ENCODE measurements at regions not wholly inside any gene's neighbourhood (a gene's known extent, or its start where the extent isn't known, plus 50 kb on each side); places are given as distances from the start of the nearest gene placed in this dataset.

DNA sequence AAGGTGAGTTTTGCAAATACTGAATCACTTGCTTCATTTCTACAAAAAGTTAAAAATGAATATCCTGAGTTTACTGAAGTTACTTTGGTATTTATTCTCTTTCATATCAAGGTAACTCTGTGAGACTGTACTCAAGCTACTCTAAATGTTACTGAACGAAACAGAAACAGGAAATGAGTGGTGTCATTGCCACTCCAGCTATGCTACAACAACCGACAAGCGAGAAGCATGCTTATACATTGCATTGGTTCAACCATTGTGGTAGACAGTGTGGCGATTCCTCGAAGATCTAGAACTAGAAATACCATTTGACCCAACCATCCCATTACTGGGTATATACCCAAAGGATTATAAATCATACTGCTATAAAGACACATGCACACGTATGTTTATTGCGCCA is 313.2 kb upstream of the THBS1 start:
- no peaks in the 10 kb centered on the region for H3K27me3 ChIP-seq (ENCODE audit: insufficient read depth)
- no peaks in the 10 kb centered on the region for H3K9me3 ChIP-seq
- no peak overlapping the region; the same call in 1 of the 2 replicates for H3K9ac ChIP-seq
- H3F3A ChIP-seq (replicated peaks; ENCODE audit: insufficient read depth), result peaks cover 58% of the 10 kb centered on the region
- 89% methylated on average over 7 of the region's 7 CpGs for WGBS (ENCODE audit: low lambda C conversion rate)
- H3K27ac ChIP-seq (ENCODE audit: low read depth in 2 of 2, low read length in 1 of 2), result peak overlapping the region in 1 of 2 experiments; percentile 61; a peak in 2 of 4 replicates
- POLR2A ChIA-PET, result no interaction called here
- no peak for DNase-seq
- no peaks in the 10 kb centered on the region for H3K36me3 ChIP-seq (replicated peaks in 1 of 2; ENCODE audit: control insufficient read depth in 1 of 2, insufficient read depth in 2 of 2, low read length in 1 of 2)
- no peak overlapping the region for H3K4me2 ChIP-seq
- H3K9me2 ChIP-seq, result no peaks in the 10 kb centered on the region
- TF ChIP-seq ELF1 (IDR thresholded peaks at IDR 0.05) (no peak), GABPA (IDR thresholded peaks at IDR 0.05; ENCODE audit: low read depth) (no peak), CHD2 (IDR thresholded peaks at IDR 0.05; ENCODE audit: low read length, partially characterized antibody) (no peak), RXRA (IDR thresholded peaks at IDR 0.05; ENCODE audit: borderline replicate concordance, low read depth) (no peak), SMC3 (IDR thresholded peaks at IDR 0.05; ENCODE audit: low read depth, low read length) (no peak), JUND (IDR thresholded peaks at IDR 0.05) (no peak), TEAD4 (IDR thresholded peaks at IDR 0.05; ENCODE audit: borderline replicate concordance, insufficient read depth) (no peak), YY1 (IDR thresholded peaks at IDR 0.05; ENCODE audit: low read depth) (no peak), POLR2AphosphoS5 (IDR thresholded peaks at IDR 0.05; ENCODE audit: low read depth, low read length) (no peak), FOXM1 (IDR thresholded peaks at IDR 0.05; ENCODE audit: low read depth) (no peak)
- TF ChIP-seq, protein P1, sequence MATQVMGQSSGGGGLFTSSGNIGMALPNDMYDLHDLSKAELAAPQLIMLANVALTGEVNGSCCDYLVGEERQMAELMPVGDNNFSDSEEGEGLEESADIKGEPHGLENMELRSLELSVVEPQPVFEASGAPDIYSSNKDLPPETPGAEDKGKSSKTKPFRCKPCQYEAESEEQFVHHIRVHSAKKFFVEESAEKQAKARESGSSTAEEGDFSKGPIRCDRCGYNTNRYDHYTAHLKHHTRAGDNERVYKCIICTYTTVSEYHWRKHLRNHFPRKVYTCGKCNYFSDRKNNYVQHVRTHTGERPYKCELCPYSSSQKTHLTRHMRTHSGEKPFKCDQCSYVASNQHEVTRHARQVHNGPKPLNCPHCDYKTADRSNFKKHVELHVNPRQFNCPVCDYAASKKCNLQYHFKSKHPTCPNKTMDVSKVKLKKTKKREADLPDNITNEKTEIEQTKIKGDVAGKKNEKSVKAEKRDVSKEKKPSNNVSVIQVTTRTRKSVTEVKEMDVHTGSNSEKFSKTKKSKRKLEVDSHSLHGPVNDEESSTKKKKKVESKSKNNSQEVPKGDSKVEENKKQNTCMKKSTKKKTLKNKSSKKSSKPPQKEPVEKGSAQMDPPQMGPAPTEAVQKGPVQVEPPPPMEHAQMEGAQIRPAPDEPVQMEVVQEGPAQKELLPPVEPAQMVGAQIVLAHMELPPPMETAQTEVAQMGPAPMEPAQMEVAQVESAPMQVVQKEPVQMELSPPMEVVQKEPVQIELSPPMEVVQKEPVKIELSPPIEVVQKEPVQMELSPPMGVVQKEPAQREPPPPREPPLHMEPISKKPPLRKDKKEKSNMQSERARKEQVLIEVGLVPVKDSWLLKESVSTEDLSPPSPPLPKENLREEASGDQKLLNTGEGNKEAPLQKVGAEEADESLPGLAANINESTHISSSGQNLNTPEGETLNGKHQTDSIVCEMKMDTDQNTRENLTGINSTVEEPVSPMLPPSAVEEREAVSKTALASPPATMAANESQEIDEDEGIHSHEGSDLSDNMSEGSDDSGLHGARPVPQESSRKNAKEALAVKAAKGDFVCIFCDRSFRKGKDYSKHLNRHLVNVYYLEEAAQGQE (IDR thresholded peaks at IDR 0.05; ENCODE audit: low read depth, low read length), result no peak
- TF ChIP-seq, protein P2, sequence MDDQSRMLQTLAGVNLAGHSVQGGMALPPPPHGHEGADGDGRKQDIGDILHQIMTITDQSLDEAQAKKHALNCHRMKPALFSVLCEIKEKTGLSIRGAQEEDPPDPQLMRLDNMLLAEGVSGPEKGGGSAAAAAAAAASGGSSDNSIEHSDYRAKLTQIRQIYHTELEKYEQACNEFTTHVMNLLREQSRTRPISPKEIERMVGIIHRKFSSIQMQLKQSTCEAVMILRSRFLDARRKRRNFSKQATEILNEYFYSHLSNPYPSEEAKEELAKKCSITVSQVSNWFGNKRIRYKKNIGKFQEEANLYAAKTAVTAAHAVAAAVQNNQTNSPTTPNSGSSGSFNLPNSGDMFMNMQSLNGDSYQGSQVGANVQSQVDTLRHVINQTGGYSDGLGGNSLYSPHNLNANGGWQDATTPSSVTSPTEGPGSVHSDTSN (IDR thresholded peaks at IDR 0.05), result no peak
- TF ChIP-seq, protein P3, sequence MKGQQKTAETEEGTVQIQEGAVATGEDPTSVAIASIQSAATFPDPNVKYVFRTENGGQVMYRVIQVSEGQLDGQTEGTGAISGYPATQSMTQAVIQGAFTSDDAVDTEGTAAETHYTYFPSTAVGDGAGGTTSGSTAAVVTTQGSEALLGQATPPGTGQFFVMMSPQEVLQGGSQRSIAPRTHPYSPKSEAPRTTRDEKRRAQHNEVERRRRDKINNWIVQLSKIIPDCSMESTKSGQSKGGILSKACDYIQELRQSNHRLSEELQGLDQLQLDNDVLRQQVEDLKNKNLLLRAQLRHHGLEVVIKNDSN (IDR thresholded peaks at IDR 0.05; ENCODE audit: borderline replicate concordance, low read depth), result no peak
- CTCF ChIA-PET, result no interaction called here
- no peaks in the 10 kb centered on the region for H4K20me1 ChIP-seq (ENCODE audit: insufficient read depth)
- peaks cover 11 to 21% of the 10 kb centered on the region in 2 experiments; a peak in 3 of 4 replicates for H3K4me1 ChIP-seq (ENCODE audit: control insufficient read depth in 1 of 2, insufficient read depth in 2 of 2, low read depth in 1 of 2, low read length in 1 of 2)
- no peak overlapping the region for H2AFZ ChIP-seq (ENCODE audit: low read depth)
- H3K4me3 ChIP-seq (ENCODE audit: low read depth in 2 of 2, low read length in 1 of 2), result no peak overlapping the region
- H3K79me2 ChIP-seq (ENCODE audit: insufficient read depth), result no peaks in the 10 kb centered on the region; the same call in 1 of the 2 replicates

DNA sequence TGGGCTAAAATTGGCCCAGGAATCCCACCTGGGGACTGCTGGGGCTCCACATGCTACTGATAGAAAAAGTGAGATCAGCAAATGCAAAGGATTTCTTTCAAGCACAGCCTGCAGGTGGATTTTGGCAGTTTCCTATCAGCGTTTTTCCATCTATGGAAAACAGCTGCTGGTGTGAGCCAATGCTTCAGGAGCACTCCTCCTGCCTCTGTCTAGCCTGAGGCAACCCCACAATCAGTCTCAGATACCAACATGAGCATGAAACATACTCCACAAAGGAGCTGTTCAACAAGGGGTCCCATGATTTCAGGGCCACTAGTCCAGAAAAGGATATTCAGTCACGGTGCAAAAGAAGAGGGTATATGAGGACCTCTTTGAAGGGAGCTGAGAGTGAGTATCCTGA is 311.5 kb upstream of the THBS1 start:
- ChIA-PET CTCF (interaction anchor here (0.5 kb wide), 1 partner anchor 29 kb away, joined by 3 read pairs; no protein-coding TSS in a partner anchor), POLR2A (no interaction called here)
- no peak overlapping the region for H3K4me2 ChIP-seq
- H2AFZ ChIP-seq (ENCODE audit: low read depth), result no peak overlapping the region
- H3K9me3 ChIP-seq, result no peaks in the 10 kb centered on the region
- no peaks in the 10 kb centered on the region for H3K36me3 ChIP-seq (replicated peaks in 1 of 2; ENCODE audit: control insufficient read depth in 1 of 2, insufficient read depth in 2 of 2, low read length in 1 of 2)
- peaks cover 11 to 30% of the 10 kb centered on the region in 2 experiments; a peak in 3 of 4 replicates for H3K4me1 ChIP-seq (ENCODE audit: control insufficient read depth in 1 of 2, insufficient read depth in 2 of 2, low read depth in 1 of 2, low read length in 1 of 2)
- DNase-seq, result peak; percentile 23
- WGBS (ENCODE audit: low lambda C conversion rate), result 64% methylated on average over 2 of the region's 2 CpGs
- TF ChIP-seq RFX5 (IDR thresholded peaks at IDR 0.05; ENCODE audit: low read length) (no peak), MEF2A (IDR thresholded peaks at IDR 0.05; ENCODE audit: borderline replicate concordance, low read depth) (no peak), EP300 (IDR thresholded peaks at IDR 0.05; ENCODE audit: borderline replicate concordance in 1 of 2, low read depth in 1 of 2, low read length in 1 of 2) (peak in 1 of 2 experiments; percentile 47; a peak in 1 of 4 replicates), TCF12 (IDR thresholded peaks at IDR 0.05) (peak; percentile 37), GABPA (IDR thresholded peaks at IDR 0.05; ENCODE audit: low read depth) (no peak), GATA2 (CRISPR knock-in tag; IDR thresholded peaks at IDR 0.05) (peak; percentile 43), RCOR1 (IDR thresholded peaks at IDR 0.05; ENCODE audit: low read length) (peak; percentile 82), RAD21 (IDR thresholded peaks at IDR 0.05; ENCODE audit: low read length) (peak; percentile 17; the same call in 1 of the 2 replicates), EZH2phosphoT487 (IDR thresholded peaks at IDR 0.05; ENCODE audit: borderline replicate concordance, low read depth) (no peak)
- H3K4me3 ChIP-seq (ENCODE audit: low read depth in 2 of 2, low read length in 1 of 2), result no peak overlapping the region
- H3F3A ChIP-seq (replicated peaks; ENCODE audit: insufficient read depth), result peaks cover 42% of the 10 kb centered on the region
- H3K79me2 ChIP-seq (ENCODE audit: insufficient read depth), result no peaks in the 10 kb centered on the region; the same call in 1 of the 2 replicates
- no peaks in the 10 kb centered on the region for H4K20me1 ChIP-seq (ENCODE audit: insufficient read depth)
- peak overlapping the region; percentile 78; the same call in 1 of the 2 replicates for H3K9ac ChIP-seq
- peak overlapping the region in 1 of 2 experiments; percentile 99; a peak in 2 of 4 replicates for H3K27ac ChIP-seq (ENCODE audit: low read depth in 2 of 2, low read length in 1 of 2)
- H3K9me2 ChIP-seq, result no peaks in the 10 kb centered on the region
- no peaks in the 10 kb centered on the region for H3K27me3 ChIP-seq (ENCODE audit: insufficient read depth)

Measured in SK-N-SH (cell line).